Dermis blood vessel endothelial cell (primary cell): ENCODE measurements at regions not wholly inside any gene's neighbourhood (a gene's known extent, or its start where the extent isn't known, plus 50 kb on each side); places are given as distances from the start of the nearest gene placed in this dataset.
"Not testable (repeated sequence)": the region's sequence is repeated elsewhere in the genome, so short reads cannot be mapped to it uniquely, and the experiment has no call there.

Source experiments
- DNase-seq: peaks from one replicate; pipeline ENCODE4 v3.0.0; 2010

DNA sequence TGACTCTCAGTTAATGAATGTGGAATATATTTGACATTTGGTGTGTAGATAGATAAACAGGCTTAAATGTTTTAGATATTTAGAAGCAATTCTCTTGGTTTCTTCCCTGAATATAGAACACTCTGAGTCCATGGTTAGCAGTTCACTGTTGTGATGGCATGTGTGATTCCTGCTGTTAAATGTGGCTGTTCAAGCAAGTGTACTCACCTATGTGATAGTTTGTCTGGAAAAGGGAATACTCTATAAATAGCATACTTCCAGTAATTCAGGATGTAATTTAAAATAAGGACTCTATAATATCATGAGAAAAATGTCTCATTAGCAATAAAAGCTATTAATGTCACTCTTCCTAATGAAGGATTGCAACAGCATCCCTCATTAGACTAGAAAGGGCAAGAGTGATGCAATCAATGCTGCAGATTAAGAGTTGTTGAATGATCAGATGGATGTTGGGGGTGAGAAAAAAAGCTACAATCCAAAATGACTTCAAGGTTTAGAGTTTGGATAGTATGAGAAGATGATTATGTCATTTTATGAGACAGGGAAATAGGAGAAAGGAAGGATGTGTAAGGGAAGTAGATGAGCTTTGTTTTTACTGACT is 201.8 kb upstream of the WDFY3 start:
- no peak for DNase-seq

DNA sequence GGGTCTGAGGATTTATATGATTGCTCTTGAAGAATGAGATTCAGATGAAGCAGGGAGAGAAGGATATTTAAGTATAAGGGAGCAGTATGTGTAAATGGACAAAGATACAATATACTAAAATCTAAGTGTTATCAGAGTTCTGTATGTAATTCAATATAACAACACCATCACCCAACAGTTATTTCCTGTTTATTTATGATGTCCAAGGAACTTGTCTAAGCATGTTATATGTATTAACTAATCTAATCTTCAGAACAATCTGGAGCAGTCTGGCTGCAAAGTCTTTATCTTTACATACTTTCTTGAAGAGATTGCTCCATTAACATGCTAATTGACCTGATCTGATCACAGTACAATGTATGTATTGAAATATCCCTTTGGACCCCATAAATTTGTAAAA is 203.8 kb upstream of the WDFY3 start:
- DNase-seq: no peak

DNA sequence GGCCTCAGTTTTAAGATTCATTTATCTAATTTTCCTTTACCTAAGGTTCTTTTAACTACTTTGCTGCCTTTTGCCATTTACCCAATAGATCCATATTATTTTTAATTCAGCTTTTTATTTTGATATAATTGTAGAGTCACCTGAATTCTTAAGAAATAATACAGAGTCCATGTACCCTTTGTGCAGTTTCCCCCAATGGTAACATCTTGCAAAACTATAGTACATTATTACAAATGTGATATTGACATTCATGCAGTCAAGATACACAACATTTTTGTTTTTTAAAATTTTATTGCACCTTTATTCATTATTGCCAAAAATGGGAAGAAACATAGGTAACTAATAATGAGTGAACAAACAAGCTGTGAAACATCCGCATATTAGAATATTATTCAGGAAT is 208.7 kb upstream of the WDFY3 start:
- DNase-seq: no peak

DNA sequence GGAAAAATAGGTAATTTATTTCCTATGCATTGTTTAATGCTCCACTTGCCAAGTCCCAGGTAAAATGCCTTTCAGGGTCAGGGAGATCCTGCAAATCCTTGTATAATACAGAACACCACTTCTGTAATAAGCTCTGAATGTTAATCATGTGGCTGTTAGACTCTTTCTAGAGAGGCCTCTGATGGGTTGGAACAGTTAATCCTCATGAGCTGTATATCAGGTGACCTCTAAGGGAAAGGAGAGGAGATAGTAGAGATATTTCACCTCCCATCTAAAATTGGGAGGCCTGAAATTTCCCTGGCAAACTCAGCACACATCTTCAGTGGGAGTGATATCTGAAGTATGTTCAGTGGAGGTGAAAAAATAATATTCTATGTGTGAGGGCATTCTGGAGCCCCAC is 210.6 kb upstream of the WDFY3 start:
- DNase-seq: no peak

DNA sequence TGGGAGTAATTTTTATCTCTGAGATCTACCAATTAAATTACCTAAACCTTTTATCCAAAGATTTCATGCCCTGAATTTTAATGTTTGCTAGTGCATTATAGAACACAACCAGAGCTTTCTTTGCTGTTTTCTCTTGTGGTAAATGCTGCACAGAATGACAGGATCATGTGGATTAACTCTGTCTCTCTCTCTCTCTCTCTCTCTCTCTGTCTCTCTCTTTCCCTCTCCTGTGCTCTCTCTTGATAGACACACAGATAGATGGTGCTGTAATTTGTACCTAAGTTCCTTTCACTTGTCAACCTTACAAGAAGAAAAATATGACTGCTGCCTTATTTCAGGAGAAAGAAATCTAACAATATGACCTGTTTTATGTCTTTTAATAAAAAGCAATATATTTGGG is 211.2 kb upstream of the WDFY3 start:
- DNase-seq: no peak

DNA sequence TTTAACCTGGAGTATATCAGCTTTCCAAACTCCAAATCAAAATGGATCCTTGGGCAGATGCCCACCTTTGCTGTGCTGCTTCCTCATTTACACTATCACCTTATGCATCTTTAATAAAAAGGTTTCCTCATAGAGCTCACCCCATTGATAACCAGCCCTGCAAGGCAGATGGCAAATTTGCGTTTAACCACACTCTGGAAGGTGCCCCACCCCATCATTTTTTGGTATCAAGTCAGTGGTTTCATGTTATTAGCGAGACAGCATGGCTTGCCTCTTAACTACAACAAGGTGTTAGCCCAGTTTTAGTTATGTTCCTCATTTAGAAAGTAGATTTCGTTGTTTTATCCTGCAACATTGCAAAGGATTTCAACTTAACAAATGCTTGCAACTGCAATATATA is 214.0 kb upstream of the WDFY3 start:
- no peak for DNase-seq

DNA sequence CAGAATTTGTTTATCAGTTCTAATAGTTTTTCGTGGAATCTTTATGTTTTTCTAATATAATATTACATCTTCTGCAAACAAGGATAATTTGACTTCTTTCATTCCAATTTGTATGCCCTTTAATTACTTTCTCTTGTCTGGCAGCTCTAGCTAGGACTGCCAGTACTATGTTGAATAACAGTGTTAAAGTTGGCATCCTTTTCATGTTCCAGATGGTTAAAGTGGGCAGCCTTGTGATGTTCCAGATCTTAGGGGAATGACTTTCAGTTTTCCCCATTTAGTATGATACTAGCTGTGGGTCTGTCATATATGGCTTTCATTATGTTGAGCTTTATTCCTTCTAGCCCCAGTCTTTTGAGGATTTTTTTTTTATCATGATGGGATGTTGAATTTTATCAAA is 220.6 kb upstream of the WDFY3 start:
- DNase-seq: no peak

DNA sequence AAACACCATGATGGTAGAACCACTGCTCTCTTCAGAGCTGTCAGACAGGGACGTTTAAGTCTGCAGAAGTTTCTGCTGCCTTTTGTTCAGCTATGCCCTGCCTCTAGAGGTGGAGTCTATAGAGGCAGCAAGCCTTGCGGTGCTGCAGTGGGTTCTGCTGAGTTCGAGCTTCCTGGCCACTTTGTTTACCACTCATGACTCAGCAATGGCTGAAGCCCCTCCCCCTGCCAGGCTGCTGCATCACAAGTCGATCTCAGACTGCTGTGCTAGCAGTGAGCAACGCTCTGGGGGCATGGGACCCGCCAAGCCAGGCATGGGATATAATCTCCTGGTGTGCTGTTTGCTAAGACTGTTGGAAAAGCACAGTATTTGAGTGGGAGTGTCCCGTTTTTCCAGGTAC is 229.5 kb upstream of the WDFY3 start:
- not testable (repeated sequence) for DNase-seq

DNA sequence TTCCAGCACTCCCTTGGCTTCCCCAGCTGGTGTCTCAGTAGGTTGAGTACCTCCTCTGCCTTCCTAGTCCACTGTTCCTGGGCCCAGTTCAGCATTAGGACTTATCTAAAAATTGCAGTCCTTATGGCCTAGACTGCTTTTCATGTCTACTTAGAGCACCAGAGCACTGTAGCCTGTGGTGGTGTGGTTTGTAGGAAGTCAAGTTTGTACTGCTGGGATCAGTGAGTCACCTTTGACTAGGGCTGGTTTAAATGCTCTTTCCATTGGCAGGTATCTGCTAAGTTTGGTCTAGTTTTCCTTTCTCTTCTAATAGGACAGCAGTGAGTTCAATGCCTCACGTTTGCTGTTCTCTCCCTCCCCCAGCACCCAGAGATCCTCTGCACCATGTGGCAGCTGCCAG is 233.6 kb upstream of the WDFY3 start:
- no peak for DNase-seq

DNA sequence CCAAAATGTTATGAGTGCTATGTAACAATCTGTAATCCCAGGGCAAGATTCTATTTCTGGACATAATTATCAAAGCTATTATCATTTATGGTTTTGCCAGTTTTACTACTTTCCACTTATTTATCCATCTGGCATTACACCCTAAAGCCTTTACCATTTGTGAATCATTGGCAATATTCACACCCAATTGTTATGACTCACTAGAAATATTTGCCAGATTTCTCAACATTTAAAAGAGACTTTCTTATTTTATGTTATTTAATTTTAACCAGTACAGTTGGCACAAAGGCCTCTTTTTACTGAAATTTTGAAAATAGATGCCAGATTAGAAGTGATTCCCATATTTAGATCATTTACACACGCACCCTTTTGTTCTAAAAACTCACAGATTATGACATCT is 242.7 kb upstream of the WDFY3 start:
- DNase-seq: no peak

DNA sequence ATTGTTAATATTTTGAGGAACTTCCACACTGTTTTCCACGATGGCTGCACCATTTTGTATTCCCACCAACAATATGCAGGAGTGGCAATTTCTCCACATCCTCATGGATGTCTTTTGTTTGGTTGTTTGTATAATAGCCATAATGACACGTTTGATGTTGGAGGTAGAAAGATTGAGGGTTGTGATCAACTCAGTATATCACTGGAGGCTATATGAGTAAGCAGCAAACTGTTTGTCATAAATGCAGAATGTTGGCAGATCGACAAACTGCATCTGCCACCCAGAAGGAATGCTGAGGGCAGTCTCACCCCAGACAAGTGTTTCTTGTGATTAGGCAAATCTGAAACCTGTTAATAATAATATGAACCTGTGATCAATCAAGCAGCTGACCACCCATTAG is 243.9 kb upstream of the WDFY3 start:
- DNase-seq: no peak

DNA sequence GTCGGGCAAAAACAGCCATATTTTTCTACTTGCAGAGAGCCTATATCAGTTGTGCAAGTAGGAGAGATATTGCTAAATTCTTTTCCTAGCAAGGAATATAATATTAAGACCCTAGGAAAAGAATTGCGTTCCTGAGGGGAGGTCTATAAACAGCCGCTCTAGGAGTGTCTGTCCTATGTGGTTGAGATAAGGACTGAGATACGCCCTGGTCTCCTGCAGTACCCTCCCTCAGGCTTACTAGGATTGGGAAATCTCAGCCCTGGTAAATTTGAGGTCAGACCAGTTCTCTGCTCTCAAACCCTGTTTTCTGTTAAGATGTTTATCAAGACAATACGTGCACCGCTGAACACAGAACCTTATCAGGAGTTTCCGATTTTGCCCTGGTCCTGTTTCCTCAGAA is 250.1 kb upstream of the WDFY3 start:
- not testable (repeated sequence) for DNase-seq

DNA sequence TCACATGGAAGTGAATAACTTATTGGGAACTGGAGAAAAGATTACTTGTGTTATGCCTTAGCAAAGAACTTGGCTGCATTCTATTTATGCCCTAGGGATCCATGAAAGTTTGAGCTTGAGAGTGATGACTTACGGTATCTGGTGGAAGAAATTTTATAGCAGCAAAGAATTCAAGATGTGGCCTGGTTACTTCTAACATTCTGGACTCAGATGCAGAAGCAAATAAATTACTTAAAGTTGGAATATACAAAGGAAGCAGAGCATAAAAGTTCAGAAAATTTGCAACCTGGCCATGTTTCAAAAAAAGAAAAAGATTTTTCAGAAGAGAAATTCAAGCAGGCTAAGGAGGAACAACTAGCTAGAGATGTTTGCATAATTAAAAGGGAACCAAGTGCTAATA is 252.3 kb upstream of the WDFY3 start:
- no peak for DNase-seq

DNA sequence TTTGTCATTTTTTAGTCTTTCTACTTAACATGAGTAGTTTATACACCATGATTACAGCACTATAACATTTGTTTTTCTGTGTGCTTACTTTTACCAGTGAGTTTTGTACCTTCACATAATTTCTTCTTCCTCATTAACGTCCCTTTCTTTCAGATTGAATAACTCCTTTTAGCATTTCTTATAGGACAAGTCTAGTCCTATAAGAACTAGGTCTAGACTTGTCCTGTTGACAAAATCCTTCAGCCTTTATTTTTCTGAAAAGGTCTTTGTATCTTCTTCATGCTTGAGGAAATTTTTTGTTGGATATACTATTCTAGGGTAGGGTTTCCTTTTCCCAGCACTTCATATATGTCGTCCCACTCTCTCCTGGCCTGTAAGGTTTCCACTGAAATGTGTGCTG is 253.3 kb upstream of the ARHGAP24 start:
- DNase-seq: no peak

DNA sequence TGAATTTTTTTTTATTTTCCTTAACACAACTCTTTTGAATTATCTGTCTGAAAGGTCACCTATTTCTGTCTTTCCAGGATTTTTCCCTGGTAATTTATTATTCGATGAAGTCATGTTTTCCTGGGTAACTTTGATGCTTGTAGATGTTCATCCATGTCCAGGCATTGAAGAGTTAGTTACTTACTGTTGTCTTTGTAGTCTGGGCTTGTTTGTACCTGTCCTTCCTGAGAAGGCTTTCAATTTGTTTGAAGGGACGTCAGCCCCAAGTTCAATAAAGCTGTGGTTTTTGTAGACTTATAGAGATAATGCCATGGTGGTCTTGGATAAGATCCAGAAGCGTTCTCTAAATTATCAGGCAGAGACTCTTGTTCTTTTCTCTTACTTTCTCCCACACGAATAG is 252.4 kb upstream of the ARHGAP24 start:
- no peak for DNase-seq

DNA sequence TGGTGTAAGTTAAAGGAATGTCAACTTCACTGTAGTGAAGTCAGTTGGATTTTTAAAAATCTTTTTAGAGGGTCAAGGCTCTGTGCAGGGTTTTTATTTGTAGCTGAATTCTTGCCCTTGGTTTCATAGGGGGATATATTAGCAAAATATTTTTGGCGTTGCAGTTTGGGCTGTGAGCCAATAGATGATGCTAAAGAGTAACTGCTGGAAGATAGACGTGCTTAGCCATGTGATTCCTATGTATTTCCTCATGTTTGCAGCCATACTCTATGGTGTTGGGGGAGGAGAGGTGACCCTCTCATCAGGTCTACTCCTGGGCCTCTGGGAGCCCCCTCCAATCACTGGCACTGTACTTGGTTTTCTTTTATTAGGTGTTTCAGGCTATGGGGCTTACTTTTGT is 246.7 kb upstream of the ARHGAP24 start:
- DNase-seq: no peak

DNA sequence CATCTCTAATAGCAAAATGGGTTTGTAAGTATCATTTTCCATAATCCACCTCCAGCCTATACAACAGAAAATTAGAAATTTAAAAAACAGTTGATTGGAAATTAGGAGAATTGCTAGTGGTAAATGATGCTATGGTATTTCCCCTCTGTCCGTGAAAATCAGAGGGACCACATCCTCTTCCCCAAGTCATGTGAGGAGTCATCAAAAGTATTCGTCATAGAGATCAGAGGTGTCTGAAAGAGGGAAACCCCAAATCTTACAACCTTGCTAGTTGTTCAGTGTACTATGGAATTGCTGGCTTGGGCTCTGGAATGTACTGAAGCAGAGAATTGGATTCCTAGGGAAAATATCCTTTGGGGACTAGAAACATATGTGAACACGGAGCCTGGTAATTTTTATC is 241.4 kb upstream of the ARHGAP24 start:
- DNase-seq: no peak

DNA sequence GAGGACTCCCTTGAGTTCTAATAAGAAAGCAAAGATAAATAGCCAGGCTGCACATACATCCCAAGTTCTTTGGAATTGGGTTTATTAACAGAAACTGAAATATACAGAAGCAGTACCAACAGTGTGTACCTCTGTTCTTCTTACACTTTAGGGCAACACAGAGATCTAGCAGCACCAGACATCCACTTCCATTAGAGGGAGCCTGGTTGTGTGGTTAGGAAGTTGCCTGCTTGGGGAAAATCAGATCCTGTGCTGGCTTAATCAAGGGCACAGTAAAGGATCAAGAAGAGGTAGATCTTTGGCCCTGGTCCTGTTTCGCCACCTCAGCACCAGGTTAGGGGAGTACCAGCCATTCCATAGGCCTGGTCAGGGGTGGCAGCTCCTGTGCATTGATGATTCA is 231.1 kb upstream of the ARHGAP24 start:
- no peak for DNase-seq

DNA sequence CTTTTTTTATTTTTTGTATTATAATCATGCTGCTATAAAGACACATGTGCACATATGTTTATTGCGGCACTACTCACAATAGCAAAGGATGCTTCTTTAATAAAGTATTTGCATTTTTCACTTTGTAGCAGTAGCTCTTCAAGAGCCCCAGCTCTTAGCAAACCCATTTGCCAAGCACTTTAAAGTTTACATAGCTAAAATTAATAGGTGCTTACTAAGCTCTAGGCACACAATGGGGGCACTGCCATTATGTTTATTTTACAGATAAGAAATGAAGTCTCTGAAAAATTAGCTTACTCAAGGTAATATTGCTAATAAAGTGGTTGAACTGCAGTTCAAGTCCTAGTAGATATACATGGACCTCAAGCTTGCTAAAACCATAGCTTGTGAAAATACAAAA is 230.3 kb upstream of the ARHGAP24 start:
- DNase-seq: no peak

DNA sequence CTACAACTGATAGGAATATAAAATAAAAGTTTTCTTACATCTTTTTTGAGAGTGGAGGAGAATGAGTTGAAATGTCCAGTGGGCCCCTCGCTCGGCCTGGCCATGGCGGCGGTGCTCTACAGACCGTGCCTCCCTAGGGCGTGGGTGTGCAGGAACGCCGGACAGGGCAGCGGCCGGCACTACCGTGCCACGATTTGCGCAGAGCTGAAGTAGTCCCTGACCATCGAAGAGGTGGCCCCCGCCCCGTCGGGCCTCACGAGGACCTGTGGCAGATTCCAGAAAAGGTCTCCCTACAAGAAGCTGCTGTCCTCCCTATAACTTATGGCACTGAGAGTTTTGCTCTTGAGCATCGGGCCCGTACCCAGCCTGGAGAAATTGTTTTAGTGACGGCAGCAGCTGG is 228.9 kb upstream of the ARHGAP24 start:
- no peak for DNase-seq

DNA sequence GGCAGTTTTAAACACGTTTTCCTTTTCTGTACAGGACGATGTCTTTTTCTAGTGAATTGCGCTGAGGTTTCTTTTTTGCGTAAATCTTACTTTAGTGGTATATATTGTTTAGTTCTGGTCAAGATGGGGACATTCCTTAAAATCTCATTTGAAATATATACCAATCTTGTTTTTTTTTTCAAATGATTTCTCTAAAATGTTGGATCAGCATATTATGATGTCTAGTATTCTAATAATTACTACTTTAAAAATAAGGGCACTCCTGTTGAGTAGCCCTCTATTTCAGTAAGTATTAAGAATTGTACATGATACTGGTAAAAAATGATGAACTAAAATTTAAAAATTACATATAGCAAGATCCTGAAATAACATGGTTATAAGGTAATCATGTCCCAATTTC is 224.1 kb upstream of the ARHGAP24 start:
- no peak for DNase-seq

DNA sequence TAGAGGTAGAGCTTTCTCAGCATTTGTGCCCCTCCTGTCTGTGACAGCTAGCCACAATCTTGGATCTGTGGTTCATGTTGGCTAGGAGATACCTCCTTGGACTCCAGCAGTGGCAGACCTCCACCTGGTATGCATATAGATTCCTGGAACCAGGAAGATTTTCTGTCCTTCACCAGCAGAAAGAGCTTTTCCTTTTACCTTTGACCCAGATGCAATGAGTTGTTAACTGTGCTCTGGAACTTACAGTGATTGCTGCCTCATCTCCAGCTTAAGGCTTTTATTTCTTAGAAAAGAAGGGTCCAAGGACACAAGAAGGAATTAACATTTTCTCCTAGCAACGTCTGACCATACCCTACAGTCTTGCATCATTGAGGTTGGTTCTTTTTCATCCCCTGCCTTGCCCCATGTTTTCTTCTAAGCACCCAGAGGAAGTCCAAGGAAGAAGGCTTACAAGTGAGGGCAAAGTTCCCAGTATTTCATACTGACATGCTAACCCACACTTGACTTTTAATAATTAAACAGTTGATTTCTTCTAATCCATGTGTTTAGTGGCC is 217.1 kb upstream of the ARHGAP24 start:
- DNase-seq: no peak

DNA sequence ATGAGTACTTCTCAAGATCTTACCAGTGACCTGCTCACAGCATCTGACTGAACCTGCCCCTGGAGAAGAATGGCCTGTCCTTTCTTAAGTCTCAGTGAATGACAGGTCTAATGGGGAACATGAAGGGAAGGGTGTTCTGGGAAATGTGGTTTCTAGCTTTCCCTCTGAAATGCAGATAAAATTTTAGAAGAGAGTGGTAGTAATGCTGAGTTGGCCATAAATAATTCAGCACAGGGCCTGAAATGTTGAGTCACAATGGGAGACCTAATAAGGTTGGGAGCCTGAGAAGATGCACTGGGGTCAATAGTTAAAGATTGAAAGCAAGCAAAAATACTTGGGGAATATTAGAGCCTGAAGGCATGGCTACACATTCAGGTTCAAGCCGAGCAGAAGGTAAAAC is 214.9 kb upstream of the ARHGAP24 start:
- DNase-seq: no peak

DNA sequence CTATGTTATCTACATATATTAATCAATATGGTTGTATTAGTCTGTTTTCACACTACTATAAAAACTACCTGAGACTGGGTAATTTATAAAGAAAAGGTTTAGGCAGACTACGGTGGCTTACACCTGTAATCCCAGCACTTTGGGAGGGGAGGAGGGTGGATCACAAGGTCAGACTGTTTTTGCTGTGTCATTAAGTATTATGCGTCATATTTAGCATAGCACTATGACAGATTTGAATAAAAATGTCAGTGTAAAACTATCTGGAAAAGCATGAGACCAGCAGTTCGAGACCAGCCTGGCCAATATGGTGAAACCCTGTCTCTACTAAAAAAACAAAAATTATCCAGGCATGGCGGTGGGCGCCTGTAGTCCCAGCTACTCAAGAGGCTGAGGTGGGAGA is 209.7 kb upstream of the ARHGAP24 start:
- DNase-seq: no peak

DNA sequence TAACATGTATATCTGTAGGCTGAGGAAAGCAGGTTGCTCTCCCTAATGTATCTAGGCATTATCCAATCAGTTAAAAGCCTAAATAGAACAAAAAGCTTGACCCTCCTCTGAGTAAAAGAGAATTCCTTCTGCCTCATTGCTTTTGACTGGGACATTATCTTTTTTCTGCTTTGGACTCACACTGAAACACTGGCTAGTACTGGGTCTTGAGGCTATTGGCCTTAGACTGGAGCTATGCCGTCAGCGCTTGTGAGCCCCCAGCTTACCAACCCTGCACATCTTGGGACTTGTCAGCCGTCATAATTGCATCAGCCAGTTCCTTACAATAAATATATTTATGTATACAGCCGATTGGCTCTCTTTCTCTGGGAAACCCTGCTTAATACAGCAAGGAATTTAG is 206.8 kb upstream of the ARHGAP24 start:
- no peak for DNase-seq

DNA sequence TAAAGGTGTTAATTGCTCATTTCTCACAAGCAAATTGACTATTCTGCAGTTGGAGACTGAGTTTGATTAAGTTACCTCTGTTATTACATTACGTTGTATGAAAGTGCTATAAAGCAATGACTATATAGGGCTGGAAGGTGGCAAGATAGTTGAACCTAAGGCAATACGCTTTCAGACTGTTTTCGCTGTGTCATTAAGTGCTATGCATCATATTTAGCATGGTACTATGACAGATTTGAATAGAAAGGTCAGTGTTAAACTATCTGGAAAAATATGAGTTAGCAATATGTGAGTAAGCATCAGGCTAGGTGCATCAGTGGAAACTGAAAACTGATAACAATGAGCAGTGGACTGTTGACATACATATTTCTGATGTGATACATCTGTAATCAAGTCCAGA is 206.0 kb upstream of the ARHGAP24 start:
- no peak for DNase-seq
